Stimulated activated naive CD8-positive, alpha-beta T cell treated with anti-CD3 and anti-CD28 coated beads, Interleukin-15, amount 100 ng/mL, for 72 hours (primary cell): ENCODE measurements at regions not wholly inside any gene's neighbourhood (a gene's known extent, or its start where the extent isn't known, plus 50 kb on each side); places are given as distances from the start of the nearest gene placed in this dataset.

Experiments used
- ATAC-seq: fragments of 150-1000 bp; cut with Tn5 transposase; 2 replicates; pipeline ENCODE4 v1.10.0; 2021; ENCODE audit warnings: mild to moderate bottlenecking, moderate library complexity
- DNase-seq, 2 donors: peaks; one replicate each; pipeline ENCODE4 v3.0.0; 2021 to 2022
- H3K27ac Mint-ChIP-seq, 2 donors: one replicate each; pipeline ENCODE4 v1.8.0; 2022; ENCODE audit warnings: mild to moderate bottlenecking in 2 of 2, mixed read lengths in 2 of 2, moderate library complexity in 2 of 2
- H3K27me3 Mint-ChIP-seq: one replicate; pipeline ENCODE4 v1.8.0; 2022; ENCODE audit warnings: mixed read lengths
- H3K4me1 Mint-ChIP-seq: one replicate; pipeline ENCODE4 v1.8.0; 2022; ENCODE audit warnings: mild to moderate bottlenecking, mixed read lengths
- H3K4me3 Mint-ChIP-seq, 2 donors: one replicate each; pipeline ENCODE4 v1.8.0; 2022; ENCODE audit warnings: mild to moderate bottlenecking in 2 of 2, mixed read lengths in 2 of 2, moderate library complexity in 1 of 2
- H3K9me3 Mint-ChIP-seq, 2 donors: one replicate each; pipeline ENCODE4 v1.8.0; 2022; ENCODE audit warnings: mixed read lengths in 2 of 2

DNA sequence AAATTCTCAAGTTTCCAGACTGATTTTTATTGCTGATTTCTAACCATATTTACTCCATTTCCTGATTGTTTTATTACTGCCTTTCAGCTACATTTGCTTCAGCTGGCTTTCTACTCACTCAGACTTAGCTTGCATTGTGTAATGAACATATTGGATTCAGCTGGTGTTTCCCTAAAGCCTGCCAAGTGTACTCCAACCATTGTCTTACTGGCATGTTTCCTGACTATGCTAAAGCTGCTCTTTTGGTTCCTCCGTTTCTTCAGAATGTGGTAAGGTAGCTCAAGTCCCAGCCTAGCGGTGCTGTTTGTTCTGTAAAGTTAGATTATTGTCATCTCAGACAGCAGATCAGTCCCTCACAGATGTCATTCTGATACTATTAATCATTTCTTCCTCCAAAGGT lies 53.1 kb upstream of the GLRA2 start:
- DNase-seq (no peak), ATAC-seq (no peak)
- no peak overlapping the region for H3K27ac Mint-ChIP-seq
- H3K4me3 Mint-ChIP-seq: no peak overlapping the region
- H3K4me1 Mint-ChIP-seq: no peaks in the 10 kb centered on the region
- H3K27me3 Mint-ChIP-seq: no peaks in the 10 kb centered on the region
- no peaks in the 10 kb centered on the region for H3K9me3 Mint-ChIP-seq

DNA sequence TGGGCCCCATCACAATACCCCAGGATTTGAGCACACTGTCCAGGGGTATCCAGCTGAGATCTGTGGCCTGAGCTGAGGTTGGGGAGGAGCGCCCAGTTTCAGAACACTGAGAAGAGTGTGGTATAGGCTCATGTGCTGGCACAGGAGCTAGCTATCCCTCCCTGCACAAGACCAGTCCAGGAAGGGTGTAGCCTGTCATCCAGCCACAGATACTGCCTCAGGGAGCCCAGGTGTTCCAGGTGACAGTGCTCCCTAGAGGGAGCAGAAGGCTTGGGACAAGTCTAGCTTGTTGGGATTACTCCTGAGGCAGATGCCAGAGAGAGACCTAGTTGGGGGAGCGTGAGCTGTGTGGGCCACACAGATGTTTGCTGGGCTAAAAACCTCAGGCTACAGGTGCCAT lies 79.6 kb upstream of the GLRA2 start:
- H3K27ac Mint-ChIP-seq: no peak overlapping the region
- no peaks in the 10 kb centered on the region for H3K9me3 Mint-ChIP-seq
- no peak for ATAC-seq

DNA sequence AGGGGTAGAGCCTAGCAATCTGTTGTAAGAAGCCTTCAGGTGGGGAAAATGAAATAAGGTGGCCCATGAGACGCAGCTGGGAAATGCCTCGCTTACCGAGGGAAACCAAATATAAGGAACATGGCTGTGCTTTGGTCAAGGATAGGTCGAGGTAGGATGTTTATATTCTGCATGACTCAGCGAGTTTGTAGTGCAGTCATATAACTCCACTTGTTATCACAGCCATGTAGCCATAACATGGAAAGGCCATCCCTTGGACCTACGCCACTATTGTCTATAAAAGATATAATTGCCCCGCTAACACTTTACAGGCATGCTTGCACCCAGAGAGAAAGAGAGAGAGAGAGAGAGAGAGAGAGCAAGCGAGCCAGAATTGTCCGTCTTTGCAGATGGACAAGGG lies 80.9 kb upstream of the GLRA2 start:
- no peaks in the 10 kb centered on the region for H3K27me3 Mint-ChIP-seq
- H3K27ac Mint-ChIP-seq: peak overlapping the region in 1 of 2 donors; percentile 67
- no peak for DNase-seq
- H3K9me3 Mint-ChIP-seq: no peaks in the 10 kb centered on the region
- H3K4me3 Mint-ChIP-seq: no peak overlapping the region
- ATAC-seq: no peak
- H3K4me1 Mint-ChIP-seq: no peaks in the 10 kb centered on the region

More for the DNA sequence above, 79.6 kb upstream of the GLRA2 start:
- no peaks in the 10 kb centered on the region for H3K4me1 Mint-ChIP-seq
- H3K4me3 Mint-ChIP-seq: no peak overlapping the region
- DNase-seq: no peak
- H3K27me3 Mint-ChIP-seq: no peaks in the 10 kb centered on the region

DNA sequence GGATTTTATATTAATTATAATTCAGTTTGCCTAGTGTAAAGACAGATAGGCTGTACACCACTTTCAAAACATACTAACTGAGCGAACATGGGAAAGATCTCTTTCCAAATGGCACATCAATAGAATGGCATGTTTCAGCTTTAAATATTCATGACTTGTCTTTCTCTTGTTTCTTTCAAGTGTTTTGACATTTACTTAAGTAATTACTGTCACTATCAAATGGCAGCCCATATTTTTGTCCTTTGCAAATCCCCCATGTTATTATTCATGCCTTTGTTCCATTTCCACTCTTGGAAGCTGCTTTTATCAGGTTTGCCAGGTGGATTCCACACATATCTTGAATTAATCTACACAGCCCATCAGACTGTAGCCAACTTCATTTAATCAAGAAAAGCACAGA lies 89.2 kb upstream of the GLRA2 start:
- Mint-ChIP-seq H3K27me3 (no peaks in the 10 kb centered on the region), H3K4me1 (no peaks in the 10 kb centered on the region), H3K4me3 (no peak overlapping the region), H3K27ac (no peak overlapping the region), H3K9me3 (no peaks in the 10 kb centered on the region)
- ATAC-seq (no peak), DNase-seq (no peak)

DNA sequence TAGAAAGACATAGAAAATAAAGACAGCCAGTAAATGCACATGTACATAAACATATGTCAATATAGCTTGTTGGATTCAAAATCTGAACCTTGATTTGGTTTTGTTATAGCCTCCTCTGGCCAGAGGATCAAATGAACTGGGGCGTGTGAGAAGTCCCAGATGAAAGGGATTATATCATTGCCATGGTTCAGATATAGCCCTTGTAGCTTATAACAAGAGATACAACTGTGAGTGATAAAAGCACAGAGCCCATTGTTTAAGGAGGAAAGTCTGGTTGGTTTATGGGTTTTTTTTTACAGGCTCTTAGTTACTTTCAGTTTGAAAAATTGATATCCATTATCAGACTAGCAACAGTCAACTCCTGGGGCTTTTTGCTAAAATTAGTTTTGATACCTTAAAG lies 101.7 kb upstream of the GLRA2 start:
- H3K9me3 Mint-ChIP-seq: no peaks in the 10 kb centered on the region
- ATAC-seq: no peak
- no peak overlapping the region for H3K27ac Mint-ChIP-seq
- DNase-seq: no peak
- H3K4me1 Mint-ChIP-seq: no peaks in the 10 kb centered on the region
- H3K4me3 Mint-ChIP-seq: no peak overlapping the region
- H3K27me3 Mint-ChIP-seq: no peaks in the 10 kb centered on the region

DNA sequence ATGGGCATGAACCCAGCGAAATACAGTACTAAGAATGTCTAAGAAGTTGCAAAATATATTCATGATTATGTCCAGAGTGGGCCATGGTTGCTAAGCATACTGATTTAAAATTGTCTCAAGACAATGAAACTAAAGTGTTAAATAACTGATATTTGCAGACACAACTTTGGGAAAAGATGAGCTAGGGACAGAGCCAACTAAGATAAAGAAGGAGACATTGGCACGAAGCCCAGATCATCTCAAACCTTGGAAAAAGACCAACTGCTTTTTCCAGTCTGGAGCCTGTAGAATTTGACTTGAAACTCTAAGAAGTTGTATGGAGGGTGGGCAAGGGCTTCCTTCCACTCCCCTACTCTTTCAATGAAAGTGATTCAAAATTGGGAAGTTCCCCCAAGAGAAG lies 108.5 kb upstream of the GLRA2 start:
- no peak for DNase-seq

DNA sequence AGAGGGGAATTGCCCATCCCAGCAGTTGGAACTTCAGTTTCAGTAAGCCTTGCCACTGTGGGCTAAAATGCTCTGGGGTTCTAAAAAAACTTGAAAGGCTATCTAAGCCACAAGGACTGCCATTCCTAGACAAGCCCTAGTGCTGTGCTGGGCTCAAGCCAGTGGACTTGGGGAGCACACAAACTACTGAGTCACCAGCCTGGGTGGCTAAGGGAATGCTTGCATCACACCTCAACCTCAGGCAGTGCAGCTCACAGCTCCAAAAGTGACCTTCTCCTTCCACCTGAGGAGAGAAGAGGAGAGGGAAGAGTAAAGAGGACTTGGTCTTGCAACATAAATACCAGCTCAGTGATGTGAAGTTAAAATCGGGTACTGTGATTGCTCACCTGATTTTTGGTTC lies 116.7 kb upstream of the GLRA2 start:
- no peak overlapping the region for H3K27ac Mint-ChIP-seq
- no peak overlapping the region for H3K4me3 Mint-ChIP-seq
- H3K27me3 Mint-ChIP-seq: no peaks in the 10 kb centered on the region
- ATAC-seq (no peak), DNase-seq (no peak)
- no peaks in the 10 kb centered on the region for H3K4me1 Mint-ChIP-seq
- H3K9me3 Mint-ChIP-seq: peaks cover 0 to 5% of the 10 kb centered on the region in 2 donors

More for the DNA sequence above, 108.5 kb upstream of the GLRA2 start:
- Mint-ChIP-seq H3K4me3 (no peak overlapping the region), H3K4me1 (no peaks in the 10 kb centered on the region), H3K9me3 (peaks cover 0 to 4% of the 10 kb centered on the region in 2 donors), H3K27ac (no peak overlapping the region), H3K27me3 (peaks cover 5% of the 10 kb centered on the region)
- ATAC-seq: no peak

DNA sequence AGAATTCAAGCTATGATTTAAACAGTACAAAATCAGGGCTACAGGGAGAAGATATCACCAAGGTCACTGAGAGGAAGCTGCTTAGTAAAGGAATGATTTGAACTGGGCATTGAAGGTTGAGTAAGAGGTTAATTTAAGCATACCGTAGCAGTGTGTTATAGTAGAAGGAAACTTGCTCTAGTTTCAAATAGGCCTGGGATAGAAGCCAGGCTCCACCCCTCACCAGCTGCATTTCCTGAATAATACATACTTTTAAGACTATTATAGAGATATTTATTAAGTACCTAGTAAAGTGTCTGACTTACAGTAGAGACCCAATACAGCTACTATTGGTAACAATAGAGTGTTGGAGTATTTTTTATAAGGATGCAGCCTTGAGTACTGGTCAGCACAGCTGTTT lies 118.0 kb upstream of the GLRA2 start:
- no peak overlapping the region for H3K4me3 Mint-ChIP-seq
- no peak for DNase-seq
- ATAC-seq: no peak
- no peaks in the 10 kb centered on the region for H3K4me1 Mint-ChIP-seq
- no peak overlapping the region for H3K27ac Mint-ChIP-seq
- peaks cover 0 to 5% of the 10 kb centered on the region in 2 donors for H3K9me3 Mint-ChIP-seq
- H3K27me3 Mint-ChIP-seq: no peaks in the 10 kb centered on the region

DNA sequence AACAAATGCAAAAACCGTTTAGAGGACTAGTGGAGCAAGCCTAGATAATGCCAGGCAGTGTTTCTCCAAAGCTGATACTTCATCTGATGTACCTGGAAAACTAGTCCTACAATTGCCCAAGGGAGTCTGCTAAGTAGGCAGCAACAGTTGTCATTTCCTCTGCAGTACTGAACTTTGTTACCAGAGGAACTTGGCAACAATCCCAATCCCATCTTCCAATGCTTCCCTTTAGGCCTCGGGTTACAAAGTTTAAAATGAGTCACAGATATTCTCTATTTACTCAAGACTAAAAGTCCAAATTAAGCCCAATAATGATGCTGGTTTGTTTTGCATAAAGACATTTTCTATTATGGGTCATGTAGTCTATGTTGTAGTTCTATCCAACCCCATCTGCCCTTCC lies 120.0 kb upstream of the GLRA2 start:
- Mint-ChIP-seq H3K4me3 (no peak overlapping the region), H3K27ac (no peak overlapping the region), H3K4me1 (no peaks in the 10 kb centered on the region), H3K27me3 (no peaks in the 10 kb centered on the region), H3K9me3 (peaks cover 0 to under 1% of the 10 kb centered on the region in 2 donors)
- ATAC-seq (no peak), DNase-seq (no peak)

DNA sequence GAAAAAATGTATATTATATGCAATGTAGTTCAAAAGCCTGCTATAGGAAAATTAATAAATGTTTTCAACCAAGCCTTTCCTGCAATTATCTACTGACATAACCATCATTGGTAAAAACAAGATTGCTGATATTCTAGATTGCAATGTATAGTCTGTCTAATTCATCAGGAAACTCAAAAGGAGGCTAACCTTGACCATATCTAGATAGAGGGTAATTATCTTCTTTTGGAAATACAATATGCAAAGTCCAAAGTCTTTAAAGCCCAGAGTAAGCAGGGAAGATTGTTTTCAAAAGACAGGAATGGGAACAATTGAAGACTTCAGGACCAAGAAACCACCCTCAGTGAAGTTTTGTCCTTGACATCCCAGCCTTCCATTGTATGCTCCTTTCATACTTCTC lies 123.1 kb upstream of the GLRA2 start:
- H3K4me3 Mint-ChIP-seq: no peak overlapping the region
- no peaks in the 10 kb centered on the region for H3K9me3 Mint-ChIP-seq
- H3K27ac Mint-ChIP-seq: no peak overlapping the region
- DNase-seq: no peak
- H3K27me3 Mint-ChIP-seq: no peaks in the 10 kb centered on the region
- no peaks in the 10 kb centered on the region for H3K4me1 Mint-ChIP-seq
- no peak for ATAC-seq

DNA sequence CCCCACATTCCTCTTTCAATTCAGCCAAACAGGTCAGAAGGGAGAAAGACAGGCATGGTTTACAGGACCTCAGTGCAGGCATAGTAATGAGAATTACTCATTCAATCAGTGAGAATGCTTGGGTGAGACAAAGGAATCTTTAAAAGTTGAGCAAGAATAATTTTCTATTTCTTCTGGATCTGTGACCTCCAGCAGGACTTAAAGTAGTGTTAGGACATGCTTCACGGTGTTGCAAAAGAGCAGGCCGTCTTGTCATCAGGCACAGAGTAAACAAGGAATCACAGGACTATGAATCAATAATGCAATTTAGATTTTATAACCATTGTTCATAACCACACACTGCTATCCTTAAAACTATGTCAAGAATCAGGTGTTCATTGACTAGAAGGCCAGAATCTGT lies 130.6 kb upstream of the GLRA2 start:
- peaks cover 0 to 3% of the 10 kb centered on the region in 2 donors for H3K9me3 Mint-ChIP-seq
- H3K4me1 Mint-ChIP-seq: no peaks in the 10 kb centered on the region
- DNase-seq: no peak

DNA sequence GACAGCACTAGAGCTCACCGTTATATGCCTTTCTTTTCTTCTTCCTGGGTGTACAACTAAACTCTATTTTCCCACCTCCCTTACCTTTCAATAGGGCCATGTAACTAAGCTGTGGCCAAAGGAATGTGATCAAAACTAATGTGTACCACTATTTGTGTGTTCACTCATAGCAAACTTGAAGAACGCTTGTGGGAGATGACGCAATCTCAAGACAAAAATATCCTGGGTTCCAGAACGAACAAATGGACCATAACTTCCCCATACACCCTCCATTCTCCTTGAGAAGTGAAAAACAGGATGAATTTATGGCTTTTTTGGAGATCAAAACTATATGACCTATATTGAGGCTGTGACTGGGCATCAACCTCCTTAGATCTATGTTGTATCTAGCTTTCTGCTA lies 139.7 kb upstream of the GLRA2 start:
- Mint-ChIP-seq H3K27ac (no peak overlapping the region), H3K9me3 (peaks cover 0 to 8% of the 10 kb centered on the region in 2 donors), H3K27me3 (no peaks in the 10 kb centered on the region), H3K4me1 (no peaks in the 10 kb centered on the region), H3K4me3 (no peak overlapping the region)
- no peak for ATAC-seq
- DNase-seq: no peak

More for the DNA sequence above, 130.6 kb upstream of the GLRA2 start:
- H3K4me3 Mint-ChIP-seq: no peak overlapping the region
- no peak for ATAC-seq
- H3K27me3 Mint-ChIP-seq: no peaks in the 10 kb centered on the region
- H3K27ac Mint-ChIP-seq: no peak overlapping the region

DNA sequence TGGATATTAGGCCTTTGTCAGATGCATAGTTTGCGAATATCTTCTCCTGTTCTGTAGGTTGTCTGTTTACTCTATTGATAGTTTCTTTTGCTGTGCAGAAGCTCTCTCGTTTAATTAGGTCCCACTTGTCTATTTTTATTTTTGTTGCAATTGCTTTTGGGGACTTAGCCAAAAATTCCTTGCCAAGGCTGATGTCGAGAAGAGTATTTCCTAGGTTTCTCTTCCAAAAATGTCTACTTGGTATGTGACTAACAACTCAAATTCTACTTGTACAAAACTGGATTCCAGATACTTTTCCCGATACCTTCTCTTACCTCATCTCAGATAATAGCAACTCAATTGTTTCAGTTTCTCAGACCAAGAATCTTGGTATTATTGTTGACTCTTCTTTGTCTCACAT lies 142.4 kb upstream of the GLRA2 start:
- Mint-ChIP-seq H3K4me3 (no peak overlapping the region), H3K9me3 (no peaks in the 10 kb centered on the region), H3K27ac (no peak overlapping the region), H3K4me1 (no peaks in the 10 kb centered on the region), H3K27me3 (no peaks in the 10 kb centered on the region)
- ATAC-seq (no peak), DNase-seq (no peak)

DNA sequence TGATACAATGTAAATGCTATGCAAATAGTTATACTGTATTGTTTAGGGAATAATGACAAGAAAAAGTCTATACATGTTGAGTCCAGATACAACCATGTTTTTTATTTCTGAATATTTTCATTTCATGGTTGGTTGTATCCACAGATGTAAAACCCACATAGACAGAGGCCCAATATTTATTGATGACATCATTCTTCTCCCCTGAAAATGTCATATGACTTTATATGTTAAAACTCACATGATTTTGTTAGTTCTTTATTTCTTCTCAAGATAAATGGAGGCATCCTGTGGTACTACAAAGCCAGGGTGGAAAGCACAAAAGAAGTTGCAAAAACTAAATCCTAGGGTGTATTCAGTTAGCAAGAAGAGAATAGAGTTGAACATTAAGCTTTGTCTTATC lies 149.3 kb upstream of the GLRA2 start:
- Mint-ChIP-seq H3K4me3 (no peak overlapping the region), H3K9me3 (no peaks in the 10 kb centered on the region), H3K4me1 (no peaks in the 10 kb centered on the region), H3K27me3 (no peaks in the 10 kb centered on the region), H3K27ac (no peak overlapping the region)
- DNase-seq: no peak
- no peak for ATAC-seq

DNA sequence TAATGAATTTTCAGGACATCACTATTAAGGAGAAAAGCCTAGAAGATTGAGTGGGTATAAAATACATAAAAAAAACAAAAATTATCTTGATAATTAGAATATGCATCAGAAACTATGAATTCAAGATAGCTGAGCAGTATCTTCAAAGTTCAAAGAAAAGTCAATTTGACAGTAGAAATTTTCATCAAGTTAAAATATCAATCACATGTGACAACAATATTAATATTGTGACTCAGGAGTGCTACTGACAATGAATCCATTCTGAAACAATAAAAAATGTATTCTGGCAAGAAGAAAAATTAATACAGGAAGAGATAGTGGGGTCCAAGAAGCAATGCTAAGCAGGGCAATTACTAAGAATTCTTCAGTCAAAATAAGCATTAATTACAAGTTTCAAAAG lies 151.9 kb upstream of the GLRA2 start:
- Mint-ChIP-seq H3K4me1 (no peaks in the 10 kb centered on the region), H3K9me3 (no peaks in the 10 kb centered on the region), H3K4me3 (no peak overlapping the region), H3K27ac (no peak overlapping the region), H3K27me3 (no peaks in the 10 kb centered on the region)
- no peak for DNase-seq
- no peak for ATAC-seq

DNA sequence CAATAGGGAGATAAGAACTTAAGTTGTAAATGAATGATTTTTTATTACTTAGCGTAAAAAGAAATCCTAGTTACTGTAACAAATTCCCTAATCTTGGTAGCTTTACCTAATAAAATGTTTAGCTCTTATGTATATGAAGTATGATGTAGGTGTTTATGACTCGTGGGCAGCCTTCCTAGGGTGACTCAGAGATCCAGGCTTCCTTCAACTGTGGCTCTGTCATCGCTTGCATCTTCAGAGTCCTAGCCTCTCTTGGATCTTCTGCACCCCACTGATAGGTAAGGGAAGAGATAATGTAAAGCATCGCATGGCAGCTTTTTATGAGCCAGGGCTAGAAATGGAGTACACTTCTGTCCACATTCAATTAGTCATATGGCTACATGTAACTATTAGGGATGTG lies 165.6 kb upstream of the GLRA2 start:
- Mint-ChIP-seq H3K27me3 (no peaks in the 10 kb centered on the region), H3K27ac (no peak overlapping the region), H3K9me3 (no peaks in the 10 kb centered on the region), H3K4me3 (no peak overlapping the region), H3K4me1 (no peaks in the 10 kb centered on the region)
- ATAC-seq: no peak
- no peak for DNase-seq

DNA sequence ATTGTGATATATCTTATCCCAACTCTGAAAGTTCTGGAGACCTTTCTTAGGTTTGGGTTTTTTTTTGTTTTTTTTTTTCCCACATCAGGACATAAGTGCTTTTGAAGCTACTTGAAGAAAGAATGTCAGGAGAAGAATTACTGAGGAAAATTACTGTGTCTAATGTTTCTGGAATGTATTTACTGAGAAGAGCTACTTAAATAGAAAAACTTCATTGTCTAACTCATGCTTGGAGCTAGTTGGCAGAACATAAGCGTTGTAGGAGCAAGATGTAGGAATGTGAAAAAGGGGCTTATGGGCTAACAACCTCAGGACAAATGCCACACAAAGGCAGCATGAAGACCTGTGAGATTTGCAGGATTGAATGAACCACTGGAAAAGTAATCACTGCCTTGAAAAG lies 166.6 kb upstream of the GLRA2 start:
- Mint-ChIP-seq H3K27me3 (no peaks in the 10 kb centered on the region), H3K4me1 (no peaks in the 10 kb centered on the region), H3K9me3 (no peaks in the 10 kb centered on the region), H3K4me3 (no peak overlapping the region), H3K27ac (no peak overlapping the region)
- DNase-seq (no peak), ATAC-seq (no peak)

DNA sequence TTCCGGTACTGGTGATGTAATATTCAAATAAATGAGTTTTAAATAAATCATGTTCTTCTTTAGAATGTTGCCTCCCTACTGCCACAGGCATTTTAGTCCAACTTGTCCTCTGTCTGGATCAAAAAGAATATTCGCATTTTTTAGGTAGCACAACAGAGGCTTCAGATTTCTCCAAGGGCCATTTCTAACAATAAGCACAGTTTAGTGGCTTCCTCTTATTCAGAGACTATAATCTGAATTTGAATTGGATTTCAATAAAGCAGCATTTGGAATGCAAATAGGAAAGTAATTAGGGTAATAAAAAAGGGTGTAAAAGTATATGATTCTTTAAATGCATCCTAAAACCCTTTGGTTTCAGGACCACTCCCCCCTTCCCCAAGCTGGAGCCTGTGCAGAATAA lies 167.9 kb upstream of the GLRA2 start:
- Mint-ChIP-seq H3K9me3 (no peaks in the 10 kb centered on the region), H3K4me1 (no peaks in the 10 kb centered on the region), H3K4me3 (no peak overlapping the region), H3K27me3 (no peaks in the 10 kb centered on the region), H3K27ac (no peak overlapping the region)
- ATAC-seq: no peak
- DNase-seq: no peak
